Karpas-422 (cell line): ENCODE measurements at regions not wholly inside any gene's neighbourhood (a gene's known extent, or its start where the extent isn't known, plus 50 kb on each side); places are given as distances from the start of the nearest gene placed in this dataset.

Source experiments
- DNase-seq: peaks from one replicate; pipeline ENCODE4 v3.0.0-alpha.2; 2015
- H2AFZ ChIP-seq: fragments of 200-600 bp; sonication (generic); 2 replicates; pipeline ENCODE4 v1.6.1; 2014; ENCODE audit warnings: antibody characterized with exemption, low read length, mixed read lengths
- H3K27ac ChIP-seq: fragments of 200-600 bp; sonication (generic); 2 replicates; pipeline ENCODE4 v1.5.1; 2014; ENCODE audit warnings: mild to moderate bottlenecking, low read length, moderate library complexity
- H3K27me3 ChIP-seq: fragments of 200-600 bp; sonication (generic); 2 replicates; pipeline ENCODE4 v1.6.1; 2014; ENCODE audit warnings: low read length, mixed read lengths
- H3K36me3 ChIP-seq: fragments of 200-600 bp; sonication (generic); 2 replicates; pipeline ENCODE4 v1.6.1; 2014; ENCODE audit warnings: low read length, mixed read lengths; ENCODE audit not compliant: insufficient read depth
- H3K4me1 ChIP-seq: fragments of 200-600 bp; sonication (generic); 2 replicates; pipeline ENCODE4 v1.6.1; 2014; ENCODE audit warnings: mild to moderate bottlenecking, low read length, mixed read lengths
- H3K4me2 ChIP-seq: fragments of 200-600 bp; sonication (generic); 2 replicates; pipeline ENCODE4 v1.6.1; 2014; ENCODE audit warnings: low read length, low read depth, mild to moderate bottlenecking; ENCODE audit not compliant: poor library complexity, severe bottlenecking
- H3K4me3 ChIP-seq: fragments of 200-600 bp; sonication (generic); 2 replicates; pipeline ENCODE4 v1.5.1; 2014; ENCODE audit warnings: mild to moderate bottlenecking, antibody characterized with exemption, low read length, mixed read lengths
- H3K79me2 ChIP-seq: fragments of 200-600 bp; sonication (generic); 2 replicates; pipeline ENCODE4 v1.6.1; 2014; ENCODE audit warnings: mild to moderate bottlenecking, low read length, mixed read lengths
- H3K9ac ChIP-seq: fragments of 200-600 bp; sonication (generic); 2 replicates; pipeline ENCODE4 v1.6.0; 2014; ENCODE audit warnings: low read length
- H3K9me2 ChIP-seq: fragments of 200-600 bp; sonication (generic), shearing (Covaris generic); replicated peaks from 2 replicates; pipeline ENCODE4 v1.6.0; 2014; ENCODE audit warnings: mild to moderate bottlenecking, low read length, moderate library complexity; ENCODE audit not compliant: insufficient read depth
- H3K9me3 ChIP-seq: fragments of 300-700, 200-600 bp; sonication (generic); 2 replicates; pipeline ENCODE4 v1.6.1; 2014; ENCODE audit warnings: low read length, mixed read lengths
- H4K20me1 ChIP-seq: fragments of 200-600 bp; sonication (generic); 2 replicates; pipeline ENCODE4 v1.6.1; 2014; ENCODE audit warnings: mild to moderate bottlenecking, antibody characterized with exemption, low read length, low read depth; ENCODE audit not compliant: insufficient read depth

DNA sequence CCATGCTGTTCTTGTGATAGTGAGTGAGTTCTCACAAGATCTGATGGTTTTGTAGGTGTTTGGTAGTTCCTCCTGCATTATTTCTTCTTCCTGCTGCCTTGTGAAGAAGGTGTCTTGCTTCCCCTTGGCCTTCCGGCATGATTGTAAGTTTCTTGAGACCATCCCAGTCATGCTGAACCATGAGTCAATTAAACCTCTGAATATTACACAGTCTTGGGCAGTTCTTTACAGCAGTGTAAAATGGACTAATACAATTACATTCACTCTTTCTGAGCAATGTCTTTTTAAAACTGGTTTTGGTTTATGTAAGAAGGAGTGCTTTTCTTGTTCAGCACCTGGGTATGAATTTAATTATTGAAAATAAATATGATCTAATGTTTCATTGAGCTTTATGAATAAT lies 50.7 kb upstream of the ARRDC3 start:
- H2AFZ ChIP-seq = no peak overlapping the region

More for the DNA sequence above, 50.7 kb upstream of the ARRDC3 start:
- H3K27ac ChIP-seq = no peak overlapping the region
- H3K9me2 ChIP-seq = no peaks in the 10 kb centered on the region
- H3K9ac ChIP-seq = no peak overlapping the region
- H3K36me3 ChIP-seq = no peaks in the 10 kb centered on the region
- DNase-seq = no peak
- no peaks in the 10 kb centered on the region for H3K79me2 ChIP-seq
- no peaks in the 10 kb centered on the region for H3K4me1 ChIP-seq
- H3K27me3 ChIP-seq = no peaks in the 10 kb centered on the region
- no peaks in the 10 kb centered on the region for H3K9me3 ChIP-seq
- H4K20me1 ChIP-seq = no peaks in the 10 kb centered on the region
- no peak overlapping the region for H3K4me3 ChIP-seq
- H3K4me2 ChIP-seq = no peak overlapping the region
